Astrocyte (in vitro differentiated cells and primary cell): ENCODE measurements at regions not wholly inside any gene's neighbourhood (a gene's known extent, or its start where the extent isn't known, plus 50 kb on each side); places are given as distances from the start of the nearest gene placed in this dataset.

ENCODE experiments used
- DNase-seq: peaks from one replicate; pipeline ENCODE4 v3.0.0-alpha.2; 2010; ENCODE audit warnings: low read depth
- FAIRE-seq: peaks from 2 replicates; lab custom pipeline; 2011; peaks lifted over from hg19 to GRCh38; lab: Jason Lieb, UNC
- H2AFZ ChIP-seq: 2 replicates; pipeline ENCODE4 v1.6.0; 2012; ENCODE audit warnings: low read depth, low read length, inconsistent platforms
- H3K27ac ChIP-seq: 2 replicates; pipeline ENCODE4 v1.5.1; 2011; ENCODE audit warnings: low read depth, low read length, inconsistent platforms
- H3K27me3 ChIP-seq: 2 replicates; pipeline ENCODE4 v1.6.0; 2011; ENCODE audit warnings: low read length, inconsistent platforms; ENCODE audit not compliant: insufficient read depth
- H3K36me3 ChIP-seq: 2 replicates; pipeline ENCODE4 v1.5.1; 2011; ENCODE audit warnings: low read length, inconsistent platforms; ENCODE audit not compliant: insufficient read depth
- H3K4me1 ChIP-seq: 2 replicates; pipeline ENCODE4 v1.5.1; 2011; ENCODE audit warnings: low read length, inconsistent platforms; ENCODE audit not compliant: insufficient read depth
- H3K4me2 ChIP-seq: 2 replicates; pipeline ENCODE4 v1.6.0; 2012; ENCODE audit warnings: low read length, inconsistent platforms
- H3K4me3 ChIP-seq: 2 replicates; pipeline ENCODE4 v1.5.1; 2011; ENCODE audit warnings: low read depth, mild to moderate bottlenecking, low read length, inconsistent platforms; ENCODE audit not compliant: insufficient read depth
- H3K79me2 ChIP-seq: 2 replicates; pipeline ENCODE4 v1.6.0; 2012; ENCODE audit warnings: mild to moderate bottlenecking, low read length, inconsistent platforms; ENCODE audit not compliant: insufficient read depth
- H3K9ac ChIP-seq: 2 replicates; pipeline ENCODE4 v1.6.0; 2012; ENCODE audit warnings: mild to moderate bottlenecking, low read length, inconsistent platforms
- H3K9me3 ChIP-seq: 2 replicates; pipeline ENCODE4 v1.5.1; 2012; ENCODE audit warnings: low read depth, mild to moderate bottlenecking, low read length, inconsistent platforms; ENCODE audit not compliant: insufficient read depth
- H4K20me1 ChIP-seq: 2 replicates; pipeline ENCODE4 v1.6.0; 2012; ENCODE audit warnings: low read length, inconsistent platforms; ENCODE audit not compliant: insufficient read depth
- H3K27ac Mint-ChIP-seq: one replicate; pipeline ENCODE4 v1.8.0; 2021; ENCODE audit warnings: mild to moderate bottlenecking, mixed read lengths; ENCODE audit not compliant: unreplicated experiment
- H3K27me3 Mint-ChIP-seq: one replicate; pipeline ENCODE4 v1.8.0; 2021; ENCODE audit warnings: low read depth, mixed read lengths; ENCODE audit not compliant: unreplicated experiment
- H3K36me3 Mint-ChIP-seq: one replicate; pipeline ENCODE4 v1.8.0; 2021; ENCODE audit warnings: low read depth, mixed read lengths; ENCODE audit not compliant: unreplicated experiment
- H3K4me1 Mint-ChIP-seq: one replicate; pipeline ENCODE4 v1.8.0; 2021; ENCODE audit warnings: low read depth, mixed read lengths; ENCODE audit not compliant: unreplicated experiment
- H3K4me3 Mint-ChIP-seq: one replicate; pipeline ENCODE4 v1.8.0; 2021; ENCODE audit warnings: mild to moderate bottlenecking, moderate library complexity, mixed read lengths; ENCODE audit not compliant: unreplicated experiment
- H3K9me3 Mint-ChIP-seq: one replicate; pipeline ENCODE4 v1.8.0; 2021; ENCODE audit warnings: mild to moderate bottlenecking, mixed read lengths; ENCODE audit not compliant: unreplicated experiment
- CTCF ChIP-seq: IDR thresholded peaks from 2 replicates; pipeline ENCODE4 v1.5.1; 2011; ENCODE audit warnings: low read depth, mild to moderate bottlenecking, inconsistent platforms, low read length, moderate library complexity; ENCODE audit not compliant: insufficient read depth
- EZH2 ChIP-seq: IDR thresholded peaks from 2 replicates; pipeline ENCODE4 v1.6.1; 2012; ENCODE audit warnings: mild to moderate bottlenecking, low read length, inconsistent platforms; ENCODE audit not compliant: insufficient read depth

DNA sequence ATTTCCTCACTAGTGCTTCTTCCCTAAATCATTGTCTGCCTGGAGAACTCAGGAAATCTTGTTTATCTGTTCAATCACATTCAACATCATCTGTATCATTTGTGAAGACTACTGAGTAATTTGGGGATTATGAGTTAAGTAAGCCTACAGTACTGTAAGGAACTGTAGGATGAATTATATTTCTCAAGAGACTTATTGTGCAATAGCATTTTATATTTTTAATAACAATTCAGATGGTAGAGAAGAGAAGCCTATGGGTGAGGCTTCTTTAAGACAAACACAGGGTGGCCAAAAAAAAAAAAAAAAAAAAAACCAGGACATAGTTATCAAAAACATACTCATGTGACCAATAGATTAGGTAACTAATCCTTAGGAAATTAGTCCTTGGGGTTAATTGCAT, 282.7 kb downstream of the FAM181B start:
- Histone ChIP-seq H3K36me3 (no peaks in the 10 kb centered on the region), H2AFZ (no peak overlapping the region), H4K20me1 (no peaks in the 10 kb centered on the region), H3K4me2 (no peak overlapping the region), H3K27me3 (no peaks in the 10 kb centered on the region), H3K4me3 (no peak overlapping the region), H3K4me1 (no peaks in the 10 kb centered on the region), H3K27ac (no peak overlapping the region), H3K9me3 (no peaks in the 10 kb centered on the region), H3K9ac (no peak overlapping the region), H3K79me2 (no peaks in the 10 kb centered on the region)
- no peaks in the 10 kb centered on the region for H3K27me3 Mint-ChIP-seq
- DNase-seq (no peak), FAIRE-seq (no peak)
- no peak overlapping the region for H3K27ac Mint-ChIP-seq
- peaks cover 4% of the 10 kb centered on the region for H3K4me1 Mint-ChIP-seq
- H3K9me3 Mint-ChIP-seq: no peaks in the 10 kb centered on the region
- TF ChIP-seq CTCF: no peak
- no peak for TF ChIP-seq EZH2
- H3K36me3 Mint-ChIP-seq: no peaks in the 10 kb centered on the region
- no peak overlapping the region for H3K4me3 Mint-ChIP-seq

DNA sequence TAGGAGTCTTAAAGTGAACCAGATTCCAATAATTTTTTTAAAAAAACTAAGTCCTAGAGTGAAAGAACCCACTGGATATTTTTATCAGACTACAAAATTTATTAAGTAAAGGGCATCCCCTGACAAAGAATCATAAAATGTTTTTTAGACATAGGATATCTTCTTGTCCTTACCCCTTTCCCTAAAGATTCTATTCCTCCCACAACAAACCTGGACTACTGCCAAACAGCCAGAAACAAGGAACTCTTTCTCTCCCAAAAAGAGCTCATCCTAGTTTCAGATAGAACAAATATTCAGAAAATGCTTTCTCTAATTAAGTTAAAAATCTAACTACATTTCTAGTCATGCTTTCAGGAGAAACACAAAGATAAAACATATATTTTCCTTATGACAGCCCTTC, 327.1 kb downstream of the FAM181B start:
- peak overlapping the region; percentile 88 for H3K27ac Mint-ChIP-seq

More for the DNA sequence above, 327.1 kb downstream of the FAM181B start:
- no peak for DNase-seq
- Histone ChIP-seq H3K36me3 (no peaks in the 10 kb centered on the region), H2AFZ (no peak overlapping the region), H3K27me3 (no peaks in the 10 kb centered on the region), H3K4me2 (no peak overlapping the region), H4K20me1 (no peaks in the 10 kb centered on the region), H3K9ac (no peak overlapping the region), H3K79me2 (no peaks in the 10 kb centered on the region), H3K9me3 (no peaks in the 10 kb centered on the region), H3K4me3 (no peak overlapping the region), H3K4me1 (no peaks in the 10 kb centered on the region), H3K27ac (no peak overlapping the region)
- H3K36me3 Mint-ChIP-seq: no peaks in the 10 kb centered on the region
- no peaks in the 10 kb centered on the region for H3K9me3 Mint-ChIP-seq
- H3K4me3 Mint-ChIP-seq: no peak overlapping the region
- TF ChIP-seq EZH2: no peak
- no peak for TF ChIP-seq CTCF
- FAIRE-seq: no peak
- H3K27me3 Mint-ChIP-seq: no peaks in the 10 kb centered on the region
- H3K4me1 Mint-ChIP-seq: peaks cover 22% of the 10 kb centered on the region
